ENCODE measurements at regions not wholly inside any gene's neighbourhood (a gene's known extent, or its start where the extent isn't known, plus 50 kb on each side); places are given as distances from the start of the nearest gene placed in this dataset.

GRCh38 chr1:58914925-58915324, 131.1 kb upstream of the JUN start:
- no peak for TF ChIP-seq SIN3A (IDR thresholded peaks at IDR 0.05; ENCODE audit: borderline replicate concordance, insufficient read depth, low read length)
- TF ChIP-seq POLR2AphosphoS5 (IDR thresholded peaks at IDR 0.05; ENCODE audit: low read depth, low read length), result no peak
- no peak for TF ChIP-seq TAF1 (IDR thresholded peaks at IDR 0.05; ENCODE audit: borderline replicate concordance, insufficient read depth, low read length)
- no peak for TF ChIP-seq REST (IDR thresholded peaks at IDR 0.05; ENCODE audit: insufficient read depth in 1 of 2, low read depth in 2 of 2, low read length in 2 of 2)

All from PFSK-1 (cell line).